Liver (tissue), 3 donors: ENCODE measurements at regions not wholly inside any gene's neighbourhood (a gene's known extent, or its start where the extent isn't known, plus 50 kb on each side); places are given as distances from the start of the nearest gene placed in this dataset.

ENCODE experiments used
- CTCF ChIP-seq: fragments of 150-350 bp; IDR thresholded peaks from 2 replicates; pipeline ENCODE4 v1.5.1; 2017; ENCODE audit warnings: improper control_type of control experiment, low read depth, low read length; ENCODE audit not compliant: missing input control
- GABPA ChIP-seq, 2 donors: IDR thresholded peaks in 1 of 2; conservative IDR thresholded peaks in 1 of 2; 2 replicates each; pipeline ENCODE4 v1.6.1; 2016; ENCODE audit warnings: antibody characterized with exemption in 2 of 2, mild to moderate bottlenecking in 1 of 2, moderate library complexity in 1 of 2
- RAD21 ChIP-seq, 2 donors: IDR thresholded peaks; 2 replicates each; pipeline ENCODE4 v1.6.1; 2016; ENCODE audit warnings: antibody characterized with exemption in 2 of 2, mild to moderate bottlenecking in 2 of 2
- TF ChIP-seq, protein P1 (sequence below): IDR thresholded peaks from 2 replicates; pipeline ENCODE4 v1.6.1; 2016; ENCODE audit warnings: antibody characterized with exemption
- donor health status: healthy.
- donor health status: healthy.

GRCh38 chr12:87196321-87196720, 832.9 kb downstream of the C12orf50 start:
- TF ChIP-seq GABPA (IDR thresholded peaks at IDR 0.05 in 1 of 2, conservative IDR thresholded peaks at IDR 0.05 in 1 of 2) (no peak), RAD21 (IDR thresholded peaks at IDR 0.05) (no peak), CTCF (no peak)
- TF ChIP-seq, protein P1, sequence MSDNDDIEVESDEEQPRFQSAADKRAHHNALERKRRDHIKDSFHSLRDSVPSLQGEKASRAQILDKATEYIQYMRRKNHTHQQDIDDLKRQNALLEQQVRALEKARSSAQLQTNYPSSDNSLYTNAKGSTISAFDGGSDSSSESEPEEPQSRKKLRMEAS: no peak
